ENCODE measurements at regions not wholly inside any gene's neighbourhood (a gene's known extent, or its start where the extent isn't known, plus 50 kb on each side); places are given as distances from the start of the nearest gene placed in this dataset.

DNA sequence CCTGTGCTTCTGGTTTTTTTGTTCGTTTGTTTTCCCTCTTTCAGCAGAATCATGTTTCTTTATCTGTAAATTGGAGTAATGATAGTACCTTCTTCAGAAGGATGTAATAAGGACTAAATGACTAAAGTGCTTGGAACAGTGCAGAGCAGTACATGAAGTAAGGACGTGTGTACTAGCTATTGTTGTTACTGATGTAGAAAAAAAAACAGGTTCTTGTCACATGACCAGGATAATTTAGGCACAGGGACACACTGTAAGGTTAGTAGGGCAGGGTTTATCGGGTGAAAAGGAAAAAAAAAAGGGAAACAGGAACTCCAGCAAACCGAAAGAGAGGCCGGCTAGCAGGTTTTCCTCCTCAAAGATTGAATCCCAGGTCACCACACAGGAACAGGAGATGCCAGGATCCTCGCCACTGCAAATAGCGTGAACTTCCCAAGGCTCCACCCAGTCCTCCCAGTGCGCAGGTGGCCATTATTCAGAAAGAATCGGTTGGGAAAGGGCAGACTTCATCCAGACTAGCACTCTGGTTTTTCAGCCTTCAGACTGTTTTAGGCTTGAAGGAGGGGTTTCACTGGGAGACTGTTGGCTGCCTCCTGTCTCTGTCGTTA, 63.8 kb upstream of the PRRC2C start:
- TF ChIP-seq, protein P1, sequence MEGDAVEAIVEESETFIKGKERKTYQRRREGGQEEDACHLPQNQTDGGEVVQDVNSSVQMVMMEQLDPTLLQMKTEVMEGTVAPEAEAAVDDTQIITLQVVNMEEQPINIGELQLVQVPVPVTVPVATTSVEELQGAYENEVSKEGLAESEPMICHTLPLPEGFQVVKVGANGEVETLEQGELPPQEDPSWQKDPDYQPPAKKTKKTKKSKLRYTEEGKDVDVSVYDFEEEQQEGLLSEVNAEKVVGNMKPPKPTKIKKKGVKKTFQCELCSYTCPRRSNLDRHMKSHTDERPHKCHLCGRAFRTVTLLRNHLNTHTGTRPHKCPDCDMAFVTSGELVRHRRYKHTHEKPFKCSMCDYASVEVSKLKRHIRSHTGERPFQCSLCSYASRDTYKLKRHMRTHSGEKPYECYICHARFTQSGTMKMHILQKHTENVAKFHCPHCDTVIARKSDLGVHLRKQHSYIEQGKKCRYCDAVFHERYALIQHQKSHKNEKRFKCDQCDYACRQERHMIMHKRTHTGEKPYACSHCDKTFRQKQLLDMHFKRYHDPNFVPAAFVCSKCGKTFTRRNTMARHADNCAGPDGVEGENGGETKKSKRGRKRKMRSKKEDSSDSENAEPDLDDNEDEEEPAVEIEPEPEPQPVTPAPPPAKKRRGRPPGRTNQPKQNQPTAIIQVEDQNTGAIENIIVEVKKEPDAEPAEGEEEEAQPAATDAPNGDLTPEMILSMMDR (IDR thresholded peaks at IDR 0.05), result no peak
- no peaks in the 10 kb centered on the region for H3K36me3 Mint-ChIP-seq (ENCODE audit: low read depth)
- H3K4me1 Mint-ChIP-seq, result peaks cover 7% of the 10 kb centered on the region
- DNase-seq, result no peak
- H3K4me3 Mint-ChIP-seq, result no peak overlapping the region
- H3K27ac Mint-ChIP-seq, result no peak overlapping the region
- peaks cover 18% of the 10 kb centered on the region for H3K9me3 Mint-ChIP-seq
- H3K27me3 Mint-ChIP-seq (ENCODE audit: low read depth, poor library complexity), result peaks cover 3% of the 10 kb centered on the region

DNA sequence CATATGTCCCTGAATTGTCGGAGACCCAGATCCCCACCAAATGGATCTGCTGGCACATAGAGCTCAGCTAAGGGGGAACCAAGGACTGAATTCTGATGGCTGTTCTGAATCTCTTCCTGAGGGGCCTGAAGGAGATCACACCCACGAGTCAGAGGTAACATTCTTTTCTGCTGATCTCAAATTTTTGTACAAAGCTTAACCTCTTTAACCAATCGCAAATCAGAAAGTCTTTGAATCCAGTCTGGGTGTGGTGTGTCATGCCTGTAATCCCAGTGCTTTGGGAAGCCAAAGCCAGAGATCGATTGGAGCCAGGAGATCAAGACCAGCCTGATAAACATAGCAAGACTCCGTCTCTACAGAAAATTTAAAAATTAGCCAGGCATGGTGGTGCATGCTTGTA, 62.8 kb upstream of the PRRC2C start:
- DNase-seq, result no peak
- H3K9me3 Mint-ChIP-seq, result peaks cover 17% of the 10 kb centered on the region
- no peak overlapping the region for H3K27ac Mint-ChIP-seq
- no peaks in the 10 kb centered on the region for H3K36me3 Mint-ChIP-seq (ENCODE audit: low read depth)
- peaks cover 7% of the 10 kb centered on the region for H3K4me1 Mint-ChIP-seq
- H3K27me3 Mint-ChIP-seq (ENCODE audit: low read depth, poor library complexity), result peaks cover 3% of the 10 kb centered on the region
- TF ChIP-seq, protein P1 (IDR thresholded peaks at IDR 0.05), result no peak
- no peak overlapping the region for H3K4me3 Mint-ChIP-seq

DNA sequence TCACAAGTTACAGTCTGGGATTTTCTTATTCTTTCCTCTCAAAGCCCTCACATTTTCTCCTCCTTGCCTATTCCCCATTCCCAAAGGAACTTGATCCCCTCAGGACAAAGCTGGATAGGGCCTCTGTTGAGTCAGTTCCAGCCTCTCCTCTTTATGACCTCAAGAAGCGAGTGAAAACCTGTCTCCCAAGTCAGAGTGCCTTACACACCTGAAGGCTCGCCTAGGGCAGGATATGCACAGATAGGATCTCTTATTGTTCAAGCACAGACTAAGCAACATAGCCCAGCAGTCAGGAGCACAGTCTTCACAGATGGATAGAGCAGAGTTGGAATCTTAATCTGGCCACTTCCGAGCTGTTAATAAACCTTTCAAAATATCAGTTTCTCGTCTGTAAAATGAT, 60.8 kb upstream of the PRRC2C start:
- peaks cover 24% of the 10 kb centered on the region for H3K9me3 Mint-ChIP-seq
- H3K4me3 Mint-ChIP-seq, result no peak overlapping the region
- no peak overlapping the region for H3K27ac Mint-ChIP-seq
- DNase-seq, result no peak
- peaks cover 3% of the 10 kb centered on the region for H3K27me3 Mint-ChIP-seq (ENCODE audit: low read depth, poor library complexity)
- H3K36me3 Mint-ChIP-seq (ENCODE audit: low read depth), result no peaks in the 10 kb centered on the region
- TF ChIP-seq, protein P1 (IDR thresholded peaks at IDR 0.05), result no peak
- H3K4me1 Mint-ChIP-seq, result peaks cover 14% of the 10 kb centered on the region

DNA sequence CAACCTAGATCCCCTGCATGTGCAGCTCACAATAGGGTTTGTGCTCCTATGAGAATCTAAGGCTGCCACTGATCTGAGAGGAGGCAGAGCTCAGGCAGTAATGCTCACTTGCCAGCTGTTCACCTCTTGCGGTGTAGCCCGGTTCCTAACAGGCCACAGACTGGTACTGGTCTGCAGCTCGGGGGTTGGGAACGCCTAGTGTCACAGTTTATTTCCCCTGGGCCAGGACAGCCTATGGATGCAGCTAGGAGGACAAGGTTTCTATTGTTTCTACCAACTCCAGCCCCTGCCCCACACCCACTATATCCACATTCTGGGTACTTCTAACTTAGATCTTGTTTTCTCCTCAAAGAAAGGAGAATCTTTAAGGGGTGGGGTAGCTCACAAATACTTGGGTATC, 58.7 kb upstream of the PRRC2C start:
- H3K27me3 Mint-ChIP-seq (ENCODE audit: low read depth, poor library complexity), result peaks cover 3% of the 10 kb centered on the region
- H3K4me1 Mint-ChIP-seq, result peaks cover 28% of the 10 kb centered on the region
- DNase-seq, result no peak
- no peak overlapping the region for H3K27ac Mint-ChIP-seq
- no peak overlapping the region for H3K4me3 Mint-ChIP-seq
- no peaks in the 10 kb centered on the region for H3K36me3 Mint-ChIP-seq (ENCODE audit: low read depth)
- peaks cover 31% of the 10 kb centered on the region for H3K9me3 Mint-ChIP-seq
- TF ChIP-seq, protein P1 (IDR thresholded peaks at IDR 0.05), result no peak

DNA sequence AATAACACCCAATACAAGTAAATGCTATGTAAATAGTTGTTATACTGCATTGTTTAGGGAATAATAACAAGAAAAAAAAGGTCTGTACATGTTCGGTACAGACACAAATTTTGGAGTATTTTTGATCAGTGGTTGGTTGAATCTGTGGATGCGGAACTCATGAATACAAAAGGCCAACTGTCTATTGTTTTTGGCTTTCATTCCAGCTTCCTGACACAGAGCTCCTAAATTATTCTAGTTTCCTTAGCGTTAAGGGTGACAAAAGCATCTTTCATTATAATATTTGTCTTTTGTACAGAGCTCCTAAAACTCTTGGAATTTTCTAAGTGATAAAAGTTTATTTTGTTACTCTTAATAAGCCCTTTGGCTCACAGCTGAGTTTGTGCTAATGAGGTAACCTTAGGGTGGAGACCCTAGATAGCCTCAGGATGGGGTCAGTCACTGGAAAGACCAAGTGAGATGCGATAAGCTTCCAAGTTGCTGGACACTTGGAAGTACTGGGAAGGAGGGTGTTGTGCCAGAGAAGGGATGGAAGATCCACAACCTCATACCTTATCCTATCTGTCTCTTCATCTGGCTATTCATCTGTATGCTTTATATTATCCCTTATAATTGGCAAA, 57.4 kb upstream of the PRRC2C start:
- Mint-ChIP-seq H3K4me3 (no peak overlapping the region), H3K36me3 (ENCODE audit: low read depth) (no peaks in the 10 kb centered on the region), H3K27me3 (ENCODE audit: low read depth, poor library complexity) (peaks cover 3% of the 10 kb centered on the region), H3K27ac (no peak overlapping the region), H3K9me3 (peaks cover 31% of the 10 kb centered on the region), H3K4me1 (peaks cover 28% of the 10 kb centered on the region)
- TF ChIP-seq, protein P1 (IDR thresholded peaks at IDR 0.05), result no peak
- DNase-seq, result no peak

DNA sequence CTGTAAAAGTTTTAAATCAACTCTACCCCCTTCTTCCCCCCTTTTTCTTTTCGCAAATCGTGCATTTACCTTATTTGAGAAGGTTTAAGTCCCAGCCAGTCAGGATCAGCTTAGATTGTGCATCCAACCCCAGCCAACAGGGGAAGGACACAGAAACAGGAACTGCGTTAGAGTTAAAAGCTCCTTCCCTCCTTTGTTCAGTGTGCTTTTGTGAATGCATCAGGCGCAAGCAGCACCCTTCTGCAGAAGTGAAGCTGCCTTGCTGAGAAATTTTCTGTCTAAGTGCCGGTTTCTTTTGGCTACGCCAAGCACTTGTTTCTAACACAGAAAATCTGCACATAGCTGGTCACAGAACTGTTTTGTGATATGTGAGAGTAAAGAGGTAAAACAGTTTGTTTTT, 56.2 kb upstream of the PRRC2C start:
- H3K9me3 Mint-ChIP-seq, result peaks cover 31% of the 10 kb centered on the region
- H3K4me1 Mint-ChIP-seq, result peaks cover 28% of the 10 kb centered on the region
- H3K36me3 Mint-ChIP-seq (ENCODE audit: low read depth), result no peaks in the 10 kb centered on the region
- no peak overlapping the region for H3K27ac Mint-ChIP-seq
- DNase-seq, result no peak
- TF ChIP-seq, protein P1 (IDR thresholded peaks at IDR 0.05), result no peak
- no peak overlapping the region for H3K4me3 Mint-ChIP-seq
- peaks cover 3% of the 10 kb centered on the region for H3K27me3 Mint-ChIP-seq (ENCODE audit: low read depth, poor library complexity)
